ENCODE measurements at regions not wholly inside any gene's neighbourhood (a gene's known extent, or its start where the extent isn't known, plus 50 kb on each side); places are given as distances from the start of the nearest gene placed in this dataset.

- TF ChIP-seq, protein P1, sequence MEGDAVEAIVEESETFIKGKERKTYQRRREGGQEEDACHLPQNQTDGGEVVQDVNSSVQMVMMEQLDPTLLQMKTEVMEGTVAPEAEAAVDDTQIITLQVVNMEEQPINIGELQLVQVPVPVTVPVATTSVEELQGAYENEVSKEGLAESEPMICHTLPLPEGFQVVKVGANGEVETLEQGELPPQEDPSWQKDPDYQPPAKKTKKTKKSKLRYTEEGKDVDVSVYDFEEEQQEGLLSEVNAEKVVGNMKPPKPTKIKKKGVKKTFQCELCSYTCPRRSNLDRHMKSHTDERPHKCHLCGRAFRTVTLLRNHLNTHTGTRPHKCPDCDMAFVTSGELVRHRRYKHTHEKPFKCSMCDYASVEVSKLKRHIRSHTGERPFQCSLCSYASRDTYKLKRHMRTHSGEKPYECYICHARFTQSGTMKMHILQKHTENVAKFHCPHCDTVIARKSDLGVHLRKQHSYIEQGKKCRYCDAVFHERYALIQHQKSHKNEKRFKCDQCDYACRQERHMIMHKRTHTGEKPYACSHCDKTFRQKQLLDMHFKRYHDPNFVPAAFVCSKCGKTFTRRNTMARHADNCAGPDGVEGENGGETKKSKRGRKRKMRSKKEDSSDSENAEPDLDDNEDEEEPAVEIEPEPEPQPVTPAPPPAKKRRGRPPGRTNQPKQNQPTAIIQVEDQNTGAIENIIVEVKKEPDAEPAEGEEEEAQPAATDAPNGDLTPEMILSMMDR (IDR thresholded peaks at IDR 0.05): no peak
Measured at GRCh38 chr11:96624126-96624525, 234.3 kb downstream of the JRKL start.

DNA sequence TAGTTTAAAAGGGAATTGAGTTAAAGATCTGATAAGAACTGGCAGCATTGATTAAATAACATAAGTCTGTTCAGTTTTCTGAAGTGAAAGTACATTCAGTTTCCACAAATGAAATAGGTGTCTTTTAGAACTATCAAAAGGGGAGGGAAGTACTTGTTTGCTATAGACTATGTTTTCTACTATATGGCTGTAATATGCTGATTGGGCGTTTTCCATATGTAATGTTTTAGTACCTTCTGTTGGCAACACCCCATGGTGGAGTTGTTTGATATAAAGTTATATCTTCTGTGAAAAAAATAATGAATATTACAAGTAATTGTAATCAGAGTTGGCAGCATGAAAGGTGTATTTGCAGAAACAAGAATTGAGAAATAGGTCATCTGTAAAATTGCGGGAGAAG is 237.6 kb downstream of the JRKL start:
- TF ChIP-seq, protein P1 (IDR thresholded peaks at IDR 0.05): no peak

DNA sequence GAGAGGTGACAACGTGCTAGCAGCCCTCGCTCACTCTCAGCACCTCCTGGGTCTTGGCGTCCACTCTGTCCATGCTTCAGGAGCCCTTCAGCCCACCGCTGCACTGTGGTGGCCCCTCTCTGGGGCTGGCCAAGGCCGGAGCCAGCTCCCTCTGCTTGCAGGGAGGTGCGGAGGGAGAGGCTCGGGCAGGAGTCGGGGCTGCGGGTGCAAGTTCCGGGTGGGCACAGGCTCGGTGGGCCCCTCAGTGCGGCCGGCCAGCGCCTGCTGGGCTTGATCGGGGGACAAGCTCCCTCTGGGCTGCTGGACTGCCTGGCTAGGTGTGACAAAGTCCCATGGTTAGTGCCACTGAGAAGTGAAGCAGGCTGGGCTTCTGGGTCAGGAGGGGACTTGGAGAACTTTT is 245.8 kb downstream of the JRKL start:
- TF ChIP-seq, protein P1 (IDR thresholded peaks at IDR 0.05): no peak

DNA sequence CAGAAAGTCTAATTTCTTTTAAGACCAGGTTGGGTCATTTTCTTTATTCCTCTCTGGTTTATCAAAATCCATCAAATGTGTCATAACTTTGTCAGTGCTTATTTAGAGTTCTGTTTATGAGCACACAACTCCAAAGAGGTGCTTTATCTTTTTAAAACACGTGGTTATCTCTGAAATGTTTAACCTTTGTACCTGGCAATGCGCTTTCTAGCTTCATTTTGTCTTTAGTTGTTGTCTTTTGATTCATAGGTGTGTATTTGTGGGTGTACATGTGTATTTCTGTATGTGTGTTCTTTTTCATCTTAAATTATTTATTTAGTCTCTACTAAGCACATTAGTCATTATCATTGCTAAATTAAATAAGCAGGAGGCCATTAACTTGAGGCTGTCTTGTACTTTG is 251.4 kb downstream of the JRKL start:
- TF ChIP-seq, protein P1 (IDR thresholded peaks at IDR 0.05): no peak

- TF ChIP-seq, protein P1 (IDR thresholded peaks at IDR 0.05): no peak
Measured at GRCh38 chr11:96642583-96642982, 252.8 kb downstream of the JRKL start.

GRCh38 chr11:96643173-96643572 is 253.4 kb downstream of the JRKL start:
- TF ChIP-seq, protein P1 (IDR thresholded peaks at IDR 0.05): no peak

- TF ChIP-seq, protein P1 (IDR thresholded peaks at IDR 0.05): no peak
Measured at GRCh38 chr11:96647621-96648020, 257.8 kb downstream of the JRKL start.

DNA sequence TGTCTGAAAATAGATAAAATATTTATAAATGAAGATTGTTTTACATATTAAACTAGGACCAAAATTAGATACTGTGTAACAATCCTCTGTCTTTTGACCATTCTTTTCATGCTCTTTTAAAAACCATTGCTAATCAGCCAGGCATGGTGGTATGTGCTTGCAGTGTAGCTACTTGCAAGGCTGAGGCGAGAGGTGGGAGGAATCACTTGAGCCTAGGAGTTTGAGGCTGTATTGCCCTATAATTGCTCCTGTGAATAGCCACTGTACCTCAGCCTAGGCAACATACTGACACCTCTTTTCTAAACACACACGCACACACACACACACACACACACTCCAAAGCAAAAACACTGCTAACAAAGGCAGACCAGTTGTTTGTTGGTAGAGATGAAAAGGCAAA is 259.2 kb downstream of the JRKL start:
- TF ChIP-seq, protein P1 (IDR thresholded peaks at IDR 0.05): no peak
